KMS-11 (cell line): ENCODE measurements at regions not wholly inside any gene's neighbourhood (a gene's known extent, or its start where the extent isn't known, plus 50 kb on each side); places are given as distances from the start of the nearest gene placed in this dataset.

Experiments used
- H2AFZ ChIP-seq: fragments of 200-600 bp; sonication (generic); 2 replicates; pipeline ENCODE4 v1.6.1; 2016; ENCODE audit warnings: antibody characterized with exemption, mixed run types, low read depth
- H3K27ac ChIP-seq: fragments of 200-600 bp; sonication (generic); 2 replicates; pipeline ENCODE4 v1.6.1; 2016; ENCODE audit warnings: mild to moderate bottlenecking, mixed run types
- H3K27me3 ChIP-seq: fragments of 200-600 bp; sonication (generic); 2 replicates; pipeline ENCODE4 v1.6.1; 2017; ENCODE audit warnings: mild to moderate bottlenecking, low read depth, mixed run types, moderate library complexity; ENCODE audit not compliant: insufficient read depth
- H3K36me3 ChIP-seq: fragments of 200-600 bp; sonication (generic); 2 replicates; pipeline ENCODE4 v1.6.1; 2017; ENCODE audit warnings: mild to moderate bottlenecking, mixed run types; ENCODE audit not compliant: insufficient read depth
- H3K4me1 ChIP-seq: fragments of 200-600 bp; sonication (generic); 2 replicates; pipeline ENCODE4 v1.6.1; 2016; ENCODE audit warnings: mild to moderate bottlenecking, low read depth, mixed run types; ENCODE audit not compliant: poor library complexity, severe bottlenecking
- H3K4me2 ChIP-seq: fragments of 200-600 bp; sonication (generic); 2 replicates; pipeline ENCODE4 v1.7.0; 2016; ENCODE audit warnings: mild to moderate bottlenecking, mixed run types
- H3K4me3 ChIP-seq: fragments of 200-600 bp; sonication (generic); IDR thresholded peaks from 2 replicates; pipeline ENCODE4 v1.6.1; 2017; ENCODE audit warnings: low read depth, low read length, mixed read lengths; ENCODE audit not compliant: insufficient read depth
- H3K79me2 ChIP-seq: fragments of 200-600 bp; sonication (generic); 2 replicates; pipeline ENCODE4 v1.6.1; 2016; ENCODE audit warnings: low read depth, mixed run types; ENCODE audit not compliant: insufficient read depth
- H3K9ac ChIP-seq: fragments of 200-600 bp; sonication (generic); 2 replicates; pipeline ENCODE4 v1.6.1; 2016; ENCODE audit warnings: mild to moderate bottlenecking, mixed run types
- H4K20me1 ChIP-seq: fragments of 200-600 bp; sonication (generic); 2 replicates; pipeline ENCODE4 v1.6.1; 2016; ENCODE audit warnings: mild to moderate bottlenecking, mixed run types; ENCODE audit not compliant: insufficient read depth
- CTCF ChIP-seq: fragments of 200-600 bp; sonication (generic); conservative IDR thresholded peaks from 2 replicates; pipeline ENCODE4 v1.6.1; 2017; ENCODE audit warnings: low read depth, mild to moderate bottlenecking, antibody characterized with exemption, low read length, moderate library complexity, mixed read lengths

- Histone ChIP-seq H2AFZ (no peak overlapping the region), H4K20me1 (no peaks in the 10 kb centered on the region), H3K4me2 (no peak overlapping the region), H3K4me3 (no peak overlapping the region), H3K27me3 (no peaks in the 10 kb centered on the region), H3K4me1 (no peaks in the 10 kb centered on the region), H3K36me3 (no peaks in the 10 kb centered on the region), H3K79me2 (no peaks in the 10 kb centered on the region), H3K27ac (no peak overlapping the region), H3K9ac (no peak overlapping the region)
- TF ChIP-seq CTCF = no peak
Measured at GRCh38 chr3:104735691-104736090, 631.0 kb upstream of the ALCAM start.

- Histone ChIP-seq H3K4me2 (no peak overlapping the region), H2AFZ (no peak overlapping the region), H3K4me1 (no peaks in the 10 kb centered on the region), H3K27ac (no peak overlapping the region), H3K36me3 (no peaks in the 10 kb centered on the region), H3K4me3 (no peak overlapping the region), H3K27me3 (no peaks in the 10 kb centered on the region), H3K9ac (no peak overlapping the region), H3K79me2 (no peaks in the 10 kb centered on the region), H4K20me1 (no peaks in the 10 kb centered on the region)
- no peak for TF ChIP-seq CTCF
Measured at GRCh38 chr3:104738271-104738670, 628.4 kb upstream of the ALCAM start.

GRCh38 chr3:104740874-104741379 is 625.8 kb upstream of the ALCAM start:
- Histone ChIP-seq H3K36me3 (no peaks in the 10 kb centered on the region), H3K27ac (no peak overlapping the region), H3K4me2 (no peak overlapping the region), H3K4me1 (no peaks in the 10 kb centered on the region), H3K27me3 (no peaks in the 10 kb centered on the region), H2AFZ (no peak overlapping the region), H3K4me3 (no peak overlapping the region), H3K9ac (no peak overlapping the region), H3K79me2 (no peaks in the 10 kb centered on the region), H4K20me1 (no peaks in the 10 kb centered on the region)
- TF ChIP-seq CTCF = no peak

- Histone ChIP-seq H3K36me3 (no peaks in the 10 kb centered on the region), H3K79me2 (no peaks in the 10 kb centered on the region), H2AFZ (no peak overlapping the region), H3K4me3 (no peak overlapping the region), H3K27ac (no peak overlapping the region), H3K9ac (no peak overlapping the region), H4K20me1 (no peaks in the 10 kb centered on the region), H3K4me2 (no peak overlapping the region), H3K4me1 (no peaks in the 10 kb centered on the region), H3K27me3 (no peaks in the 10 kb centered on the region)
- TF ChIP-seq CTCF = no peak
Measured at GRCh38 chr3:104742044-104742443, 624.7 kb upstream of the ALCAM start.
